ENCODE measurements at regions not wholly inside any gene's neighbourhood (a gene's known extent, or its start where the extent isn't known, plus 50 kb on each side); places are given as distances from the start of the nearest gene placed in this dataset.

GRCh38 chr2:20553580-20553979 lies 97.3 kb downstream of the HS1BP3 start:
- ChIA-PET POLR2A (interaction anchor here (1.2 to 1.4 kb wide), 2 partner anchors 10 to 105 kb away, joined by 3 to 4 read pairs; no protein-coding TSS in a partner anchor), CTCF (interaction anchor here (0.6 kb wide), 1 partner anchor 109 kb away, joined by 4 read pairs; no protein-coding TSS in a partner anchor)
- TF ChIP-seq ARNT (IDR thresholded peaks at IDR 0.05) (no peak), LEF1 (IDR thresholded peaks at IDR 0.05; ENCODE audit: borderline replicate concordance) (no peak), HDGF (IDR thresholded peaks at IDR 0.05; ENCODE audit: borderline replicate concordance) (no peak), TARDBP (IDR thresholded peaks at IDR 0.05) (no peak), ZNF384 (IDR thresholded peaks at IDR 0.05) (no peak), PKNOX1 (IDR thresholded peaks at IDR 0.05) (no peak), ELF4 (IDR thresholded peaks at IDR 0.05) (no peak), FOXM1 (IDR thresholded peaks at IDR 0.05; ENCODE audit: borderline replicate concordance) (no peak), CTBP1 (IDR thresholded peaks at IDR 0.05; ENCODE audit: borderline replicate concordance) (no peak), FOXK2 (IDR thresholded peaks at IDR 0.05) (no peak), SUZ12 (IDR thresholded peaks at IDR 0.05) (no peak), BHLHE40 (IDR thresholded peaks at IDR 0.05; ENCODE audit: borderline replicate concordance) (no peak), SP1 (IDR thresholded peaks at IDR 0.05) (no peak), FOXA1 (IDR thresholded peaks at IDR 0.05) (no peak)
- no peak for DNase-seq (ENCODE audit: extremely low spot score)

GRCh38 chr2:20555954-20556353 lies 94.9 kb downstream of the HS1BP3 start:
- CTCF ChIA-PET = no interaction called here
- TF ChIP-seq FOXA1 (IDR thresholded peaks at IDR 0.05) = no peak
- TF ChIP-seq ARNT (IDR thresholded peaks at IDR 0.05) = no peak
- no peak for TF ChIP-seq TARDBP (IDR thresholded peaks at IDR 0.05)
- no peak for TF ChIP-seq BHLHE40 (IDR thresholded peaks at IDR 0.05; ENCODE audit: borderline replicate concordance)
- no peak for TF ChIP-seq HDGF (IDR thresholded peaks at IDR 0.05; ENCODE audit: borderline replicate concordance)
- no peak for TF ChIP-seq PKNOX1 (IDR thresholded peaks at IDR 0.05)
- no peak for TF ChIP-seq L3MBTL2 (conservative IDR thresholded peaks at IDR 0.05)
- TF ChIP-seq CTBP1 (IDR thresholded peaks at IDR 0.05; ENCODE audit: borderline replicate concordance) = no peak
- no peak for TF ChIP-seq NFRKB (IDR thresholded peaks at IDR 0.05)
- TF ChIP-seq FOXK2 (IDR thresholded peaks at IDR 0.05) = no peak
- no peak for TF ChIP-seq ZNF384 (IDR thresholded peaks at IDR 0.05)
- no peak for TF ChIP-seq SUZ12 (IDR thresholded peaks at IDR 0.05)
- TF ChIP-seq LEF1 (IDR thresholded peaks at IDR 0.05; ENCODE audit: borderline replicate concordance) = no peak
- TF ChIP-seq SP1 (IDR thresholded peaks at IDR 0.05) = no peak
- no peak for TF ChIP-seq ELF4 (IDR thresholded peaks at IDR 0.05)
- no peak for TF ChIP-seq FOXM1 (IDR thresholded peaks at IDR 0.05; ENCODE audit: borderline replicate concordance)
- POLR2A ChIA-PET = no interaction called here
- no peak for DNase-seq (ENCODE audit: extremely low spot score)

- TF ChIP-seq FOXK2 (IDR thresholded peaks at IDR 0.05) (no peak), SUZ12 (IDR thresholded peaks at IDR 0.05) (no peak), LEF1 (IDR thresholded peaks at IDR 0.05; ENCODE audit: borderline replicate concordance) (no peak), ARNT (IDR thresholded peaks at IDR 0.05) (no peak), TARDBP (IDR thresholded peaks at IDR 0.05) (no peak)
- ChIA-PET CTCF (no interaction called here), POLR2A (no interaction called here)
- no peak for DNase-seq (ENCODE audit: extremely low spot score)
Observed at GRCh38 chr2:20556756-20557155, 94.1 kb downstream of the HS1BP3 start.

GRCh38 chr2:20557226-20557625 lies 93.7 kb downstream of the HS1BP3 start:
- POLR2A ChIA-PET = no interaction called here
- TF ChIP-seq NFRKB (IDR thresholded peaks at IDR 0.05) = no peak
- no peak for TF ChIP-seq ZNF384 (IDR thresholded peaks at IDR 0.05)
- TF ChIP-seq ARNT (IDR thresholded peaks at IDR 0.05) = no peak
- no peak for TF ChIP-seq TARDBP (IDR thresholded peaks at IDR 0.05)
- CTCF ChIA-PET = no interaction called here
- DNase-seq (ENCODE audit: extremely low spot score) = no peak

- CTCF ChIA-PET = no interaction called here
- TF ChIP-seq ZNF384 (IDR thresholded peaks at IDR 0.05) (no peak), BHLHE40 (IDR thresholded peaks at IDR 0.05; ENCODE audit: borderline replicate concordance) (no peak), SP1 (IDR thresholded peaks at IDR 0.05) (no peak)
- DNase-seq (ENCODE audit: extremely low spot score) = no peak
- POLR2A ChIA-PET = no interaction called here
Observed at GRCh38 chr2:20557635-20558034, 93.3 kb downstream of the HS1BP3 start.

- POLR2A ChIA-PET = no interaction called here
- no peak for DNase-seq (ENCODE audit: extremely low spot score)
- CTCF ChIA-PET = no interaction called here
- TF ChIP-seq BHLHE40 (IDR thresholded peaks at IDR 0.05; ENCODE audit: borderline replicate concordance) = no peak
- TF ChIP-seq TARDBP (IDR thresholded peaks at IDR 0.05) = no peak
- TF ChIP-seq SUZ12 (IDR thresholded peaks at IDR 0.05) = no peak
- no peak for TF ChIP-seq LEF1 (IDR thresholded peaks at IDR 0.05; ENCODE audit: borderline replicate concordance)
- no peak for TF ChIP-seq SP1 (IDR thresholded peaks at IDR 0.05)
- TF ChIP-seq L3MBTL2 (conservative IDR thresholded peaks at IDR 0.05) = no peak
- TF ChIP-seq FOXM1 (IDR thresholded peaks at IDR 0.05; ENCODE audit: borderline replicate concordance) = no peak
- no peak for TF ChIP-seq ARNT (IDR thresholded peaks at IDR 0.05)
- TF ChIP-seq ELF4 (IDR thresholded peaks at IDR 0.05) = no peak
- no peak for TF ChIP-seq ZNF384 (IDR thresholded peaks at IDR 0.05)
- TF ChIP-seq HDGF (IDR thresholded peaks at IDR 0.05; ENCODE audit: borderline replicate concordance) = no peak
- no peak for TF ChIP-seq FOXK2 (IDR thresholded peaks at IDR 0.05)
- no peak for TF ChIP-seq FOXA1 (IDR thresholded peaks at IDR 0.05)
- no peak for TF ChIP-seq PKNOX1 (IDR thresholded peaks at IDR 0.05)
- no peak for TF ChIP-seq CTBP1 (IDR thresholded peaks at IDR 0.05; ENCODE audit: borderline replicate concordance)
- no peak for TF ChIP-seq NFRKB (IDR thresholded peaks at IDR 0.05)
Observed at GRCh38 chr2:20558391-20559150, 92.3 kb downstream of the HS1BP3 start.
